ENCODE measurements at regions not wholly inside any gene's neighbourhood (a gene's known extent, or its start where the extent isn't known, plus 50 kb on each side); places are given as distances from the start of the nearest gene placed in this dataset.

- TF ChIP-seq EP300 (IDR thresholded peaks at IDR 0.05; ENCODE audit: low read depth in 2 of 2, low read length in 2 of 2) (no peak), EP300 (CRISPR knock-in tag; IDR thresholded peaks at IDR 0.05; ENCODE audit: borderline replicate concordance) (no peak), ZBTB8A (CRISPR knock-in tag; IDR thresholded peaks at IDR 0.05; ENCODE audit: borderline replicate concordance, low read depth) (no peak), ZNF138 (CRISPR knock-in tag; IDR thresholded peaks at IDR 0.05; ENCODE audit: low read depth) (no peak), NFATC3 (CRISPR knock-in tag; IDR thresholded peaks at IDR 0.05) (no peak), HNRNPL (IDR thresholded peaks at IDR 0.05; ENCODE audit: low read depth, low read length) (no peak), CTCF (CRISPR knock-in tag; IDR thresholded peaks at IDR 0.05) (no peak)
These were observed 391.4 kb downstream of the NPIPA8 start for GRCh38 chr16:17945080-17945601.

All from HepG2 (cell line).